HL-60 (cell line): ENCODE measurements at regions not wholly inside any gene's neighbourhood (a gene's known extent, or its start where the extent isn't known, plus 50 kb on each side); places are given as distances from the start of the nearest gene placed in this dataset.

Experiments
- CTCF ChIP-seq: IDR thresholded peaks from one replicate; pipeline ENCODE4 v1.5.1; 2011; ENCODE audit warnings: low read length, control low read depth, inconsistent platforms; ENCODE audit not compliant: insufficient read depth
- GABPA ChIP-seq: IDR thresholded peaks from 2 replicates; pipeline ENCODE4 v1.6.1; 2012; ENCODE audit warnings: low read depth

- no peak for TF ChIP-seq CTCF
- no peak for TF ChIP-seq GABPA
Observed at GRCh38 chr6:4319981-4320683, 184.8 kb upstream of the ECI2 start.
